Right atrium auricular region (tissue), 2 donors: ENCODE measurements at regions not wholly inside any gene's neighbourhood (a gene's known extent, or its start where the extent isn't known, plus 50 kb on each side); places are given as distances from the start of the nearest gene placed in this dataset.

Experiments
- DNase-seq: peaks from one replicate; pipeline ENCODE4 v3.0.0-alpha.2; 2019; ENCODE audit warnings: low spot score
- H3K27ac ChIP-seq, 2 donors: fragments of 200-600 bp; sonication (generic); 1 replicate in 1 of 2; 2 replicates in 1 of 2; pipeline ENCODE4 v1.5.1; 2016 to 2019
- H3K27me3 ChIP-seq, 2 donors: fragments of 200-600 bp; sonication (generic); one replicate each; pipeline versions ENCODE4 v1.5.1 to v1.6.0; 2017 to 2019
- H3K36me3 ChIP-seq: fragments of 200-600 bp; sonication (generic); one replicate; pipeline ENCODE4 v1.5.1; 2016
- H3K4me1 ChIP-seq, 2 donors: fragments of 200-600 bp; sonication (generic); one replicate each; pipeline versions ENCODE4 v1.5.1 to v1.6.0; 2017 to 2019
- H3K4me3 ChIP-seq, 2 donors: fragments of 200-600 bp; sonication (generic); 1 replicate in 1 of 2; 2 replicates in 1 of 2; pipeline ENCODE4 v1.5.1; 2017 to 2019; ENCODE audit warnings: mild to moderate bottlenecking in 1 of 2, moderate library complexity in 1 of 2
- H3K9me3 ChIP-seq, 2 donors: fragments of 200-600 bp; sonication (generic); one replicate each; pipeline ENCODE4 v1.5.1; 2019
- CTCF ChIP-seq, 2 donors: fragments of 200-600 bp; sonication (generic); IDR thresholded peaks; one replicate each; pipeline ENCODE4 v1.5.1; 2019; ENCODE audit warnings: antibody characterized with exemption in 2 of 2

- H3K4me1 ChIP-seq = no peaks in the 10 kb centered on the region
- no peak overlapping the region for H3K27ac ChIP-seq
- H3K4me3 ChIP-seq = no peak overlapping the region
- no peak for TF ChIP-seq CTCF (IDR thresholded peaks at IDR 0.05)
- no peaks in the 10 kb centered on the region for H3K27me3 ChIP-seq
- DNase-seq = no peak
- H3K36me3 ChIP-seq = no peaks in the 10 kb centered on the region
- no peaks in the 10 kb centered on the region for H3K9me3 ChIP-seq
Measured at GRCh38 chr10:3554121-3554522, 230.9 kb downstream of the KLF6 start.

GRCh38 chr10:3552281-3552680 is 232.7 kb downstream of the KLF6 start:
- no peak for DNase-seq
- Histone ChIP-seq H3K36me3 (no peaks in the 10 kb centered on the region), H3K9me3 (no peaks in the 10 kb centered on the region), H3K4me3 (no peak overlapping the region), H3K27me3 (no peaks in the 10 kb centered on the region), H3K4me1 (peaks cover 0 to 8% of the 10 kb centered on the region in 2 donors), H3K27ac (no peak overlapping the region)
- no peak for TF ChIP-seq CTCF (IDR thresholded peaks at IDR 0.05)

- peak in 1 of 2 donors; percentile 16 for TF ChIP-seq CTCF (IDR thresholded peaks at IDR 0.05)
- no peaks in the 10 kb centered on the region for H3K36me3 ChIP-seq
- no peaks in the 10 kb centered on the region for H3K27me3 ChIP-seq
- H3K9me3 ChIP-seq = no peaks in the 10 kb centered on the region
- H3K4me1 ChIP-seq = peaks cover 0 to 8% of the 10 kb centered on the region in 2 donors
- no peak for DNase-seq
- H3K4me3 ChIP-seq = no peak overlapping the region
- no peak overlapping the region for H3K27ac ChIP-seq
Measured at GRCh38 chr10:3551761-3552160, 233.2 kb downstream of the KLF6 start.

GRCh38 chr10:3549118-3549517 is 235.9 kb downstream of the KLF6 start:
- H3K27me3 ChIP-seq = no peaks in the 10 kb centered on the region
- H3K9me3 ChIP-seq = no peaks in the 10 kb centered on the region
- H3K4me3 ChIP-seq = no peak overlapping the region
- H3K36me3 ChIP-seq = no peaks in the 10 kb centered on the region
- H3K27ac ChIP-seq = peak overlapping the region in 1 of 2 donors; percentile 17
- no peak for TF ChIP-seq CTCF (IDR thresholded peaks at IDR 0.05)
- peaks cover 0 to 8% of the 10 kb centered on the region in 2 donors for H3K4me1 ChIP-seq
- DNase-seq = no peak

GRCh38 chr10:3548702-3549101 is 236.3 kb downstream of the KLF6 start:
- Histone ChIP-seq H3K4me3 (no peak overlapping the region), H3K36me3 (no peaks in the 10 kb centered on the region), H3K4me1 (peaks cover 0 to 8% of the 10 kb centered on the region in 2 donors), H3K27ac (peak overlapping the region; percentile 14 to 17), H3K9me3 (no peaks in the 10 kb centered on the region), H3K27me3 (no peaks in the 10 kb centered on the region)
- TF ChIP-seq CTCF (IDR thresholded peaks at IDR 0.05) = no peak
- DNase-seq = no peak

GRCh38 chr10:3548076-3548475 is 236.9 kb downstream of the KLF6 start:
- DNase-seq = no peak

More at GRCh38 chr10:3548076-3548475, 236.9 kb downstream of the KLF6 start:
- Histone ChIP-seq H3K9me3 (no peaks in the 10 kb centered on the region), H3K27ac (peak overlapping the region in 1 of 2 donors; percentile 29), H3K36me3 (no peaks in the 10 kb centered on the region), H3K4me3 (no peak overlapping the region), H3K4me1 (peaks cover 0 to 8% of the 10 kb centered on the region in 2 donors), H3K27me3 (no peaks in the 10 kb centered on the region)
- no peak for TF ChIP-seq CTCF (IDR thresholded peaks at IDR 0.05)
